ENCODE measurements at regions not wholly inside any gene's neighbourhood (a gene's known extent, or its start where the extent isn't known, plus 50 kb on each side); places are given as distances from the start of the nearest gene placed in this dataset.

DNA sequence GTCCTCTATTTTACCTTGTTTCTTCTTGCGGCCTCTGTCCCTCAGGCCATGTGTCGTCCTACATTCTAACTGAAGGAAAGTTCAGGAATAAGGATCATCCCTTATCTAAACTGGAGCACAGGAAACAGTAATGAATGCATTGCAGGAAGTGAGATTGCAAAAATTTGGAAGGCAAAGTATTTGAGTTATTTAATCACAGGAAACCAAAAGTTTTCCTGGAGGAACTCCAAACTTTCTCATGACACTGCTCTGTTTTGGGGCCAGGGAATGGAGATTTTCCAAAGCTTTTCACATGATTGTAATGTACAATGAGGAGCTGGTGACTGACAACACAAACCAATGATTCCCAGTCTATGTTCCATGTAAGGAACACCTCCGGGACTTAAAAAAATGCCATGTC is 57.8 kb upstream of the PLSCR4 start:
- Histone ChIP-seq H3K4me1 (ENCODE audit: control insufficient read depth, insufficient read depth, low read length) (no peaks in the 10 kb centered on the region), H3K36me3 (ENCODE audit: control insufficient read depth, insufficient read depth, low read length) (no peaks in the 10 kb centered on the region), H3K27ac (ENCODE audit: low read length) (no peak overlapping the region), H3K4me3 (ENCODE audit: low read depth in 2 of 2, low read length in 2 of 2) (no peak overlapping the region), H3K9me3 (ENCODE audit: control insufficient read depth, insufficient read depth, low read depth, low read length) (no peaks in the 10 kb centered on the region), H3K27me3 (ENCODE audit: control insufficient read depth, insufficient read depth, low read length) (no peaks in the 10 kb centered on the region)
- POLR2A ChIA-PET, result no interaction called here
- no TSS peak for BruUV-seq (replicated peaks)
- in situ Hi-C loops (cut with HindIII; ENCODE audit: low pct_unique_long_range_greater_than_20kb, low sequenced_read_pairs), result no loop called here
- TF ChIP-seq, protein P1, sequence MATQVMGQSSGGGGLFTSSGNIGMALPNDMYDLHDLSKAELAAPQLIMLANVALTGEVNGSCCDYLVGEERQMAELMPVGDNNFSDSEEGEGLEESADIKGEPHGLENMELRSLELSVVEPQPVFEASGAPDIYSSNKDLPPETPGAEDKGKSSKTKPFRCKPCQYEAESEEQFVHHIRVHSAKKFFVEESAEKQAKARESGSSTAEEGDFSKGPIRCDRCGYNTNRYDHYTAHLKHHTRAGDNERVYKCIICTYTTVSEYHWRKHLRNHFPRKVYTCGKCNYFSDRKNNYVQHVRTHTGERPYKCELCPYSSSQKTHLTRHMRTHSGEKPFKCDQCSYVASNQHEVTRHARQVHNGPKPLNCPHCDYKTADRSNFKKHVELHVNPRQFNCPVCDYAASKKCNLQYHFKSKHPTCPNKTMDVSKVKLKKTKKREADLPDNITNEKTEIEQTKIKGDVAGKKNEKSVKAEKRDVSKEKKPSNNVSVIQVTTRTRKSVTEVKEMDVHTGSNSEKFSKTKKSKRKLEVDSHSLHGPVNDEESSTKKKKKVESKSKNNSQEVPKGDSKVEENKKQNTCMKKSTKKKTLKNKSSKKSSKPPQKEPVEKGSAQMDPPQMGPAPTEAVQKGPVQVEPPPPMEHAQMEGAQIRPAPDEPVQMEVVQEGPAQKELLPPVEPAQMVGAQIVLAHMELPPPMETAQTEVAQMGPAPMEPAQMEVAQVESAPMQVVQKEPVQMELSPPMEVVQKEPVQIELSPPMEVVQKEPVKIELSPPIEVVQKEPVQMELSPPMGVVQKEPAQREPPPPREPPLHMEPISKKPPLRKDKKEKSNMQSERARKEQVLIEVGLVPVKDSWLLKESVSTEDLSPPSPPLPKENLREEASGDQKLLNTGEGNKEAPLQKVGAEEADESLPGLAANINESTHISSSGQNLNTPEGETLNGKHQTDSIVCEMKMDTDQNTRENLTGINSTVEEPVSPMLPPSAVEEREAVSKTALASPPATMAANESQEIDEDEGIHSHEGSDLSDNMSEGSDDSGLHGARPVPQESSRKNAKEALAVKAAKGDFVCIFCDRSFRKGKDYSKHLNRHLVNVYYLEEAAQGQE (IDR thresholded peaks at IDR 0.05; ENCODE audit: insufficient read depth in 1 of 2, low read depth in 2 of 2, low read length in 1 of 2), result no peak
- no peak for TF ChIP-seq SIN3A (IDR thresholded peaks at IDR 0.05; ENCODE audit: borderline replicate concordance, insufficient read depth, low read depth, low read length)
- TF ChIP-seq POLR2AphosphoS5 (IDR thresholded peaks at IDR 0.05; ENCODE audit: low read depth, low read length), result no peak
- TF ChIP-seq, protein P2, sequence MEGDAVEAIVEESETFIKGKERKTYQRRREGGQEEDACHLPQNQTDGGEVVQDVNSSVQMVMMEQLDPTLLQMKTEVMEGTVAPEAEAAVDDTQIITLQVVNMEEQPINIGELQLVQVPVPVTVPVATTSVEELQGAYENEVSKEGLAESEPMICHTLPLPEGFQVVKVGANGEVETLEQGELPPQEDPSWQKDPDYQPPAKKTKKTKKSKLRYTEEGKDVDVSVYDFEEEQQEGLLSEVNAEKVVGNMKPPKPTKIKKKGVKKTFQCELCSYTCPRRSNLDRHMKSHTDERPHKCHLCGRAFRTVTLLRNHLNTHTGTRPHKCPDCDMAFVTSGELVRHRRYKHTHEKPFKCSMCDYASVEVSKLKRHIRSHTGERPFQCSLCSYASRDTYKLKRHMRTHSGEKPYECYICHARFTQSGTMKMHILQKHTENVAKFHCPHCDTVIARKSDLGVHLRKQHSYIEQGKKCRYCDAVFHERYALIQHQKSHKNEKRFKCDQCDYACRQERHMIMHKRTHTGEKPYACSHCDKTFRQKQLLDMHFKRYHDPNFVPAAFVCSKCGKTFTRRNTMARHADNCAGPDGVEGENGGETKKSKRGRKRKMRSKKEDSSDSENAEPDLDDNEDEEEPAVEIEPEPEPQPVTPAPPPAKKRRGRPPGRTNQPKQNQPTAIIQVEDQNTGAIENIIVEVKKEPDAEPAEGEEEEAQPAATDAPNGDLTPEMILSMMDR (IDR thresholded peaks at IDR 0.05), result no peak
- TF ChIP-seq TCF7L2 (IDR thresholded peaks at IDR 0.05; ENCODE audit: low read depth, low read length), result no peak
- CTCF ChIA-PET, result no interaction called here
- DNase-seq (ENCODE audit: low read depth, low spot score), result no peak
- no peak for ATAC-seq
- intact Hi-C loops (cut with micrococcal nuclease; ENCODE audit: unreplicated experiment), result no loop called here

GRCh38 chr3:146308222-146308621 is 57.3 kb upstream of the PLSCR4 start:
- no TSS peak for BruUV-seq (replicated peaks)
- Histone ChIP-seq H3K36me3 (ENCODE audit: control insufficient read depth, insufficient read depth, low read length) (no peaks in the 10 kb centered on the region), H3K4me1 (ENCODE audit: control insufficient read depth, insufficient read depth, low read length) (no peaks in the 10 kb centered on the region), H3K9me3 (ENCODE audit: control insufficient read depth, insufficient read depth, low read depth, low read length) (no peaks in the 10 kb centered on the region), H3K27me3 (ENCODE audit: control insufficient read depth, insufficient read depth, low read length) (no peaks in the 10 kb centered on the region), H3K27ac (ENCODE audit: low read length) (no peak overlapping the region), H3K4me3 (ENCODE audit: low read depth in 2 of 2, low read length in 2 of 2) (no peak overlapping the region)
- DNase-seq (ENCODE audit: low read depth, low spot score), result no peak
- POLR2A ChIA-PET, result no interaction called here
- CTCF ChIA-PET, result no interaction called here
- TF ChIP-seq, protein P1 (IDR thresholded peaks at IDR 0.05; ENCODE audit: insufficient read depth in 1 of 2, low read depth in 2 of 2, low read length in 1 of 2), result no peak
- no peak for TF ChIP-seq SIN3A (IDR thresholded peaks at IDR 0.05; ENCODE audit: borderline replicate concordance, insufficient read depth, low read depth, low read length)
- in situ Hi-C loops (cut with HindIII; ENCODE audit: low pct_unique_long_range_greater_than_20kb, low sequenced_read_pairs), result no loop called here
- no peak for ATAC-seq
- intact Hi-C loops (cut with micrococcal nuclease; ENCODE audit: unreplicated experiment), result no loop called here

Measured in Panc1 (cell line).